ENCODE measurements at regions not wholly inside any gene's neighbourhood (a gene's known extent, or its start where the extent isn't known, plus 50 kb on each side); places are given as distances from the start of the nearest gene placed in this dataset.

- no peaks in the 10 kb centered on the region for H3K36me3 Mint-ChIP-seq
- H3K4me3 Mint-ChIP-seq, result no peak overlapping the region
- ATAC-seq (no peak), DNase-seq (no peak)
- no peaks in the 10 kb centered on the region for H3K27me3 Mint-ChIP-seq
- H3K4me1 Mint-ChIP-seq, result no peaks in the 10 kb centered on the region
- peaks cover 25% of the 10 kb centered on the region for H3K9me3 Mint-ChIP-seq (ENCODE audit: low read depth)
- no peak overlapping the region for H3K27ac Mint-ChIP-seq
- CTCF ChIA-PET, result no interaction called here
Measured at GRCh38 chr16:61274211-61274610, 762.0 kb downstream of the CDH8 start.

GRCh38 chr16:61270726-61271125, 765.5 kb downstream of the CDH8 start:
- H3K36me3 Mint-ChIP-seq, result no peaks in the 10 kb centered on the region
- DNase-seq (no peak), ATAC-seq (no peak)
- CTCF ChIA-PET, result no interaction called here
- no peaks in the 10 kb centered on the region for H3K27me3 Mint-ChIP-seq
- H3K27ac Mint-ChIP-seq, result no peak overlapping the region
- H3K9me3 Mint-ChIP-seq (ENCODE audit: low read depth), result peaks cover 19% of the 10 kb centered on the region
- H3K4me1 Mint-ChIP-seq, result no peaks in the 10 kb centered on the region
- no peak overlapping the region for H3K4me3 Mint-ChIP-seq

GRCh38 chr16:61263400-61263799, 772.8 kb downstream of the CDH8 start:
- DNase-seq, result no peak
- H3K27me3 Mint-ChIP-seq, result no peaks in the 10 kb centered on the region
- no peaks in the 10 kb centered on the region for H3K36me3 Mint-ChIP-seq
- no peaks in the 10 kb centered on the region for H3K4me1 Mint-ChIP-seq
- peaks cover 13% of the 10 kb centered on the region for H3K9me3 Mint-ChIP-seq (ENCODE audit: low read depth)
- CTCF ChIA-PET, result no interaction called here
- H3K4me3 Mint-ChIP-seq, result no peak overlapping the region
- H3K27ac Mint-ChIP-seq, result no peak overlapping the region
- no peak for ATAC-seq

GRCh38 chr16:61261315-61261714, 774.9 kb downstream of the CDH8 start:
- Mint-ChIP-seq H3K9me3 (ENCODE audit: low read depth) (peaks cover 16% of the 10 kb centered on the region), H3K27me3 (no peaks in the 10 kb centered on the region), H3K27ac (no peak overlapping the region), H3K36me3 (no peaks in the 10 kb centered on the region), H3K4me3 (no peak overlapping the region), H3K4me1 (no peaks in the 10 kb centered on the region)
- CTCF ChIA-PET, result no interaction called here
- DNase-seq, result no peak
- ATAC-seq, result no peak

- H3K36me3 Mint-ChIP-seq, result no peaks in the 10 kb centered on the region
- H3K4me1 Mint-ChIP-seq, result no peaks in the 10 kb centered on the region
- no peak overlapping the region for H3K27ac Mint-ChIP-seq
- H3K4me3 Mint-ChIP-seq, result no peak overlapping the region
- peaks cover 17% of the 10 kb centered on the region for H3K9me3 Mint-ChIP-seq (ENCODE audit: low read depth)
- H3K27me3 Mint-ChIP-seq, result no peaks in the 10 kb centered on the region
- ATAC-seq (no peak), DNase-seq (no peak)
- CTCF ChIA-PET, result no interaction called here
Measured at GRCh38 chr16:61246592-61246991, 789.6 kb downstream of the CDH8 start.

GRCh38 chr16:61243954-61244353, 792.3 kb downstream of the CDH8 start:
- no peaks in the 10 kb centered on the region for H3K27me3 Mint-ChIP-seq
- no peaks in the 10 kb centered on the region for H3K4me1 Mint-ChIP-seq
- H3K9me3 Mint-ChIP-seq (ENCODE audit: low read depth), result peaks cover 11% of the 10 kb centered on the region
- CTCF ChIA-PET, result no interaction called here
- H3K4me3 Mint-ChIP-seq, result no peak overlapping the region
- DNase-seq, result no peak
- H3K27ac Mint-ChIP-seq, result no peak overlapping the region
- H3K36me3 Mint-ChIP-seq, result no peaks in the 10 kb centered on the region
- no peak for ATAC-seq

GRCh38 chr16:61237884-61238485, 798.3 kb downstream of the CDH8 start:
- no peak overlapping the region for H3K27ac Mint-ChIP-seq
- no peaks in the 10 kb centered on the region for H3K36me3 Mint-ChIP-seq
- H3K4me3 Mint-ChIP-seq, result no peak overlapping the region
- H3K9me3 Mint-ChIP-seq (ENCODE audit: low read depth), result peaks cover 3% of the 10 kb centered on the region
- ATAC-seq, result no peak
- CTCF ChIA-PET, result no interaction called here
- H3K27me3 Mint-ChIP-seq, result no peaks in the 10 kb centered on the region
- H3K4me1 Mint-ChIP-seq, result no peaks in the 10 kb centered on the region
- no peak for DNase-seq

GRCh38 chr16:61233713-61234112, 802.5 kb downstream of the CDH8 start:
- H3K36me3 Mint-ChIP-seq, result no peaks in the 10 kb centered on the region
- no peaks in the 10 kb centered on the region for H3K4me1 Mint-ChIP-seq
- peaks cover 3% of the 10 kb centered on the region for H3K9me3 Mint-ChIP-seq (ENCODE audit: low read depth)
- H3K27ac Mint-ChIP-seq, result no peak overlapping the region
- ATAC-seq, result no peak
- H3K27me3 Mint-ChIP-seq, result no peaks in the 10 kb centered on the region
- CTCF ChIA-PET, result no interaction called here
- no peak for DNase-seq
- H3K4me3 Mint-ChIP-seq, result no peak overlapping the region

GRCh38 chr16:61228371-61228770, 807.9 kb downstream of the CDH8 start:
- DNase-seq (no peak), ATAC-seq (no peak)
- CTCF ChIA-PET, result no interaction called here
- Mint-ChIP-seq H3K27ac (no peak overlapping the region), H3K27me3 (no peaks in the 10 kb centered on the region), H3K4me1 (no peaks in the 10 kb centered on the region), H3K4me3 (no peak overlapping the region), H3K36me3 (no peaks in the 10 kb centered on the region), H3K9me3 (ENCODE audit: low read depth) (peaks cover 6% of the 10 kb centered on the region)

GRCh38 chr16:61215605-61216004, 820.6 kb downstream of the CDH8 start:
- H3K27me3 Mint-ChIP-seq, result no peaks in the 10 kb centered on the region
- H3K4me1 Mint-ChIP-seq, result no peaks in the 10 kb centered on the region
- CTCF ChIA-PET, result no interaction called here
- ATAC-seq (no peak), DNase-seq (no peak)
- no peak overlapping the region for H3K27ac Mint-ChIP-seq
- H3K36me3 Mint-ChIP-seq, result no peaks in the 10 kb centered on the region
- H3K9me3 Mint-ChIP-seq (ENCODE audit: low read depth), result peaks cover 5% of the 10 kb centered on the region
- H3K4me3 Mint-ChIP-seq, result no peak overlapping the region

- H3K4me3 Mint-ChIP-seq, result no peak overlapping the region
- H3K9me3 Mint-ChIP-seq (ENCODE audit: low read depth), result peaks cover 5% of the 10 kb centered on the region
- no peak for ATAC-seq
- H3K27me3 Mint-ChIP-seq, result no peaks in the 10 kb centered on the region
- H3K4me1 Mint-ChIP-seq, result no peaks in the 10 kb centered on the region
- CTCF ChIA-PET, result no interaction called here
- H3K27ac Mint-ChIP-seq, result no peak overlapping the region
- no peaks in the 10 kb centered on the region for H3K36me3 Mint-ChIP-seq
- no peak for DNase-seq
Measured at GRCh38 chr16:61214780-61215179, 821.5 kb downstream of the CDH8 start.

GRCh38 chr16:61210076-61210475, 826.2 kb downstream of the CDH8 start:
- no peak for ATAC-seq
- CTCF ChIA-PET, result no interaction called here
- Mint-ChIP-seq H3K4me1 (no peaks in the 10 kb centered on the region), H3K4me3 (no peak overlapping the region), H3K27ac (no peak overlapping the region), H3K27me3 (no peaks in the 10 kb centered on the region), H3K9me3 (ENCODE audit: low read depth) (peaks cover 14% of the 10 kb centered on the region), H3K36me3 (no peaks in the 10 kb centered on the region)
- DNase-seq, result no peak

- H3K27me3 Mint-ChIP-seq, result no peaks in the 10 kb centered on the region
- CTCF ChIA-PET, result no interaction called here
- no peak overlapping the region for H3K27ac Mint-ChIP-seq
- peaks cover 17% of the 10 kb centered on the region for H3K9me3 Mint-ChIP-seq (ENCODE audit: low read depth)
- no peak overlapping the region for H3K4me3 Mint-ChIP-seq
- DNase-seq, result no peak
- no peak for ATAC-seq
- no peaks in the 10 kb centered on the region for H3K4me1 Mint-ChIP-seq
- H3K36me3 Mint-ChIP-seq, result peaks cover 2% of the 10 kb centered on the region
Measured at GRCh38 chr16:61195006-61195405, 841.2 kb downstream of the CDH8 start.

GRCh38 chr16:61194573-61194972, 841.7 kb downstream of the CDH8 start:
- H3K4me1 Mint-ChIP-seq, result no peaks in the 10 kb centered on the region
- ATAC-seq, result no peak
- CTCF ChIA-PET, result no interaction called here

GRCh38 chr16:61182391-61182790, 853.8 kb downstream of the CDH8 start:
- Mint-ChIP-seq H3K4me1 (no peaks in the 10 kb centered on the region), H3K9me3 (ENCODE audit: low read depth) (peaks cover 6% of the 10 kb centered on the region), H3K36me3 (no peaks in the 10 kb centered on the region), H3K27me3 (no peaks in the 10 kb centered on the region), H3K27ac (no peak overlapping the region), H3K4me3 (no peak overlapping the region)
- CTCF ChIA-PET, result no interaction called here
- no peak for ATAC-seq
- no peak for DNase-seq

More at GRCh38 chr16:61194573-61194972, 841.7 kb downstream of the CDH8 start:
- Mint-ChIP-seq H3K9me3 (ENCODE audit: low read depth) (peaks cover 17% of the 10 kb centered on the region), H3K36me3 (peaks cover 2% of the 10 kb centered on the region), H3K27ac (no peak overlapping the region), H3K27me3 (no peaks in the 10 kb centered on the region), H3K4me3 (no peak overlapping the region)
- no peak for DNase-seq

All from activated CD8-positive, alpha-beta memory T cell treated with anti-CD3 and anti-CD28 coated beads, Interleukin-2, amount 10 ng/mL, durations not matched to agents 7 days and 5 days (primary cell).